ENCODE measurements at regions not wholly inside any gene's neighbourhood (a gene's known extent, or its start where the extent isn't known, plus 50 kb on each side); places are given as distances from the start of the nearest gene placed in this dataset.

DNA sequence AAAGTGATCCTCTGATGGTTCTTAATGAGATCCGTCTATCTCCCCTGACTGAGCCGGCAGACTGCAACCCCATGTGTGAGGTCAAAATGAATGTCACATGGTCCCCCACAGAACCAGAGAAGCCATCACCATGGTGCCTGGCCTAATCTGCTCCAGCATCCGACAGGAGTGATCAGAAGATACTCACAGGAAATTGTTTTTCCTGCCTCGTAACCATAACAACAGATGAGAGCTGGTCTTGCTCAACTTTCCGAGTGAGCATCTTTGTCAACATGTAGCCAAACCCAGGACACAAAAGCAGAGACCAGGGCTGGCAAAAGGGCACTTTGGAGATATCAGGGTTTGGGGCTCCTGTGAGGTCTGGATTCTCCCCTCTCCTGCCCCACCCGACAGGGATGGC lies 72.1 kb upstream of the C14orf180 start:
- no peak for DNase-seq (ENCODE audit: low read depth)
- TF ChIP-seq, protein P1, sequence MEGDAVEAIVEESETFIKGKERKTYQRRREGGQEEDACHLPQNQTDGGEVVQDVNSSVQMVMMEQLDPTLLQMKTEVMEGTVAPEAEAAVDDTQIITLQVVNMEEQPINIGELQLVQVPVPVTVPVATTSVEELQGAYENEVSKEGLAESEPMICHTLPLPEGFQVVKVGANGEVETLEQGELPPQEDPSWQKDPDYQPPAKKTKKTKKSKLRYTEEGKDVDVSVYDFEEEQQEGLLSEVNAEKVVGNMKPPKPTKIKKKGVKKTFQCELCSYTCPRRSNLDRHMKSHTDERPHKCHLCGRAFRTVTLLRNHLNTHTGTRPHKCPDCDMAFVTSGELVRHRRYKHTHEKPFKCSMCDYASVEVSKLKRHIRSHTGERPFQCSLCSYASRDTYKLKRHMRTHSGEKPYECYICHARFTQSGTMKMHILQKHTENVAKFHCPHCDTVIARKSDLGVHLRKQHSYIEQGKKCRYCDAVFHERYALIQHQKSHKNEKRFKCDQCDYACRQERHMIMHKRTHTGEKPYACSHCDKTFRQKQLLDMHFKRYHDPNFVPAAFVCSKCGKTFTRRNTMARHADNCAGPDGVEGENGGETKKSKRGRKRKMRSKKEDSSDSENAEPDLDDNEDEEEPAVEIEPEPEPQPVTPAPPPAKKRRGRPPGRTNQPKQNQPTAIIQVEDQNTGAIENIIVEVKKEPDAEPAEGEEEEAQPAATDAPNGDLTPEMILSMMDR (IDR thresholded peaks at IDR 0.05; ENCODE audit: insufficient read depth, low read depth, low read length, missing control alignments) = no peak
- no peak overlapping the region for H3K4me3 ChIP-seq (ENCODE audit: low read length)

DNA sequence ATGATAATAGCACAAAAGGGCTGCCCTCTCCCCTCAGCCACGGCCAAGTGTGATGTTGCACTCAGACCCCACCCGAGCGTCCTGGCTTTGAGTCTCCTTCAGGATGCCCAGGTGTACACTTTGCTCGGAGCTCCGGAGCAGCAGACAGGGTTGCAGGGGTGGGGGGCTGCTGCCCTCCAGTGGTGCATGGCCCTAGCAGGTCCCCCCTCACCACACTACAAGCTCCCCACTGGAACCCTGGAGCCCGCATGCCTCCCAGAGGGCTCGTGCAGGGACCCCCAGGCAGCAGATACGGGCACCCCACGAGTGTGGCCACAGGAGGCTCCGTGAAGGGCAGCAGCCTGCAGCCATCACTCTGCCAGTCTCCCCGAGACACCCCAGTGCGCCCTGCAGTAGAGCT lies 69.9 kb upstream of the C14orf180 start:
- TF ChIP-seq, protein P1 (IDR thresholded peaks at IDR 0.05; ENCODE audit: insufficient read depth, low read depth, low read length, missing control alignments) = no peak
- no peak for DNase-seq (ENCODE audit: low read depth)
- H3K4me3 ChIP-seq (ENCODE audit: low read length) = no peak overlapping the region

DNA sequence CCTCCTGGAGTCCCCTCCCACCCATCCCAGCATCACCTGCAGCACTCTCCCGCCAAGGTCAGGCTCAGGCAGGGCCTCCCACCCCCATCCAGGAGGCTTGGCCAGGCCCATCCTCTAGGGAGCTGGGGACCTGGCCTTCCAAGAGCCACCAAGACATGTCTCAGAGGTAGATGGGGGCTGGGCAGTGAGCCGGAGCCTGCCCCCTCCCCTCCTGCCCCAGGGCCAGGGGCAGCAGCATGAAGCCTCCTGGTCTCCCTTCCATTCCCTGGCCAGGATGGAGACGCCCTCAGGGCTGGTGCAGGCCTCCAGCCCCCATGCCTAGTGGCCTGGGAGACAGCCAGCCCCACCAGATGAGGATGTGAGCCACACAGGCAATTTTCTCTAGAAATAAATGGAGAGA lies 69.3 kb upstream of the C14orf180 start:
- no peak for DNase-seq (ENCODE audit: low read depth)
- TF ChIP-seq, protein P1 (IDR thresholded peaks at IDR 0.05; ENCODE audit: insufficient read depth, low read depth, low read length, missing control alignments) = no peak
- H3K4me3 ChIP-seq (ENCODE audit: low read length) = no peak overlapping the region

DNA sequence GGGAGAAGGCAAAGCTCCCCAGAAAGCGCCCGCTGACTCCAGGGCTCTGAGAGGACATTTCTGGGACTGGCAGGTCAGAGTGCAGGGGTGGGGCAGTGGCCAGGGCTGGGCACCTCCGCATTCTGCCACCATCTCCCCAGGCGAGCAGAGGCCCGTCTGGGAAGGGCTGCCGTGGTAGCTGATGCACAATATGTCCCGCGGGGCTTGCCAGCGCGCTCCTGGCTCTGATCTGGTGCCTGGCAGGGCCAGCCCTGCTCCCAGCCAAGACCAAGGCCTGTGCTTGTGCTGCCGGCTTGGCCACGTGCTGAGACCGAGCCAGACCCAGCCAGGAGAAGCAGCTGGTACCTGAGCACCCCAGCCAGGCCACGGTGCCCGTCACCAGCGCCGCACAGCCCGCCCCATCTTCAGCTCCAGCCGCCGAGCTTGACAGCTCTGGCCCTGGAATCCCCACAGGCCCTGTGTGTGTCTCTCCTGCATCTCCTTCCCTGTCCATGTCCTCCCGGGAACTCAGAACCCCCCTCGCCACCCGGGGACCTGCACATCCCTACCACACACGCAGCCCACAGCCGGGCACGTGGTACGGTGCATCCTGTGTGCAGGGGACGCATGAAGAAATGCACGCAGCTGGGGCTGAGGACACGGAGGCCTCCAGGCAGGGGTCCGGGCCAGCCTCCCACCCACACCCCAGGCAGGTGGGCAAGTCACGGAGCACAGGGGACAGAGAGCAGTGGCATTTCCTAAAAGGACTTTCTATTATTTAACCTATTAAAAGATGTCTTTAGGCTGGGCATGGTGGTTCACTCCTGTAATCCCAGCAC lies 68.6 kb upstream of the C14orf180 start:
- TF ChIP-seq, protein P1 (IDR thresholded peaks at IDR 0.05; ENCODE audit: insufficient read depth, low read depth, low read length, missing control alignments) = no peak
- H3K4me3 ChIP-seq (ENCODE audit: low read length) = no peak overlapping the region
- no peak for DNase-seq (ENCODE audit: low read depth)

DNA sequence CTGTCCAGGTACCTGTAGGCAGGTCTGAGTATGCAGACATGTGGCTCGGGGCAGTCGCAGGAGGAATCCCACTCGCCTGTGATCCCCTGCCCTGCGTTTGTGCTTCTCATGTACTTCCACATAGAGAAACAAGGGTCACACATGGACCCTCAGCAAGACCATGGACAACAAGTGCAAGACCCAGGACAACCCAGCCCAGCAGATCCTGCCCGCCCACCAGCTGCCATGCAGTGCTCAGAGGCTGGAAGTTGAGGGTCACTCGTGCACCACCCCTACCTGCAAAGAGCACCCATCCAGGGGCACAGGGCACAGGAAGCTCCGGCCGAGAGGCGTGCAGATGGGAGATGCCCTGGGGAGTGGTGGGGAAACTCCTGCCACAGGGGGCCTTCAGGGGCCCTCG lies 67.5 kb upstream of the C14orf180 start:
- TF ChIP-seq, protein P1 (IDR thresholded peaks at IDR 0.05; ENCODE audit: insufficient read depth, low read depth, low read length, missing control alignments) = no peak
- no peak overlapping the region for H3K4me3 ChIP-seq (ENCODE audit: low read length)
- DNase-seq (ENCODE audit: low read depth) = no peak

DNA sequence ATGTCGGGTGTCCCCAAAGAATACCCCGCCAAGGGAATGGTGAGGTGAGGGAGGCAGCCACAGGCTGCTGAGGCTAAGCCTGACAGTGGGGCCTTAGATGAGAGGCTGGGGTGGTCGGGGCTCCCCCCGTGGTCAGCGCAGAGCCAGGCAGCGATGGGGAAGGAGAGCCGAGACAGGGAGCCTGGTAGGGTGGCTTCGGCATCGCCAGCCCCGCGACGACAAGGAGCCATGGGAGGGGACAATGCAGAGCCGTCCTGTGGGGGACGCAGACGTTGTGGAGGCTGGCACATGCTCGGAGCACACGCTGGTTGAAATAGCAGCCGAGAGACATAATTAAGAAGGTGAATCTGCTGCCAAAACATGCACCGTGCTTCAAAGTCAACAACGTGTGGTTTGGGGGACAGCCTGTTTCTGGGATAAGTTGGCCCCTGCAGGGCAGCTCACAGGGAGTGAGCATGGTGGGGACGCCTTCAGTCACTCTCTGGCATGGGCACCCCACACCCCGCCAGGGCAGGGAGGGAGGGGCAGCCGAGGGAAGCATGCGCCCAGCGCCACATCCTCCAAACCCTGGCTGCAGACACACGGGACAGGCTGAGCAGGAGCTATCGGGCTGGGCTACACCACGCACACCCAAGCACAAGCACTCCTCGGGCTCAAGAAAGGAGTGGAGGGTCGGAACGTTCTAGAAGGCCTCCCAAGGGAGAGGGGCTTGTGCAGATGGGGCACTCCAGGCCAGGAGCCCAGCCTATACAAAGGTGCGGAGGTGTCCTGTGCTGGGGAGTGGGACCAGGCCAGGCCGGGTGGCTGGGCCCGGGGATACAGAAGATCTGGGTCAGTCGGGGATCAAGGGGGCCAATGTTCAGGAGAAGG lies 66.6 kb upstream of the C14orf180 start:
- TF ChIP-seq, protein P1 (IDR thresholded peaks at IDR 0.05; ENCODE audit: insufficient read depth, low read depth, low read length, missing control alignments) = no peak

More for the DNA sequence above, 66.6 kb upstream of the C14orf180 start:
- H3K4me3 ChIP-seq (ENCODE audit: low read length) = no peak overlapping the region
- no peak for DNase-seq (ENCODE audit: low read depth)
